Large intestine (tissue), 3 donors: ENCODE measurements at regions not wholly inside any gene's neighbourhood (a gene's known extent, or its start where the extent isn't known, plus 50 kb on each side); places are given as distances from the start of the nearest gene placed in this dataset.

ENCODE experiments used
- DNase-seq, 2 donors: peaks; one replicate each; pipeline versions ENCODE4 v3.0.0 to v3.0.0-alpha.2; 2013
- H3K27ac ChIP-seq: one replicate; pipeline ENCODE4 v1.5.1; 2013; ENCODE audit warnings: low read length
- H3K27me3 ChIP-seq: 2 replicates; pipeline ENCODE4 v1.6.1; 2013; ENCODE audit warnings: low read length; ENCODE audit not compliant: control insufficient read depth, insufficient read depth
- H3K36me3 ChIP-seq: 2 replicates; pipeline ENCODE4 v1.6.1; 2013; ENCODE audit warnings: low read length; ENCODE audit not compliant: control insufficient read depth, insufficient read depth
- H3K4me1 ChIP-seq: one replicate; pipeline ENCODE4 v1.6.1; 2013; ENCODE audit warnings: low read length; ENCODE audit not compliant: control insufficient read depth, insufficient read depth
- H3K4me3 ChIP-seq: one replicate; pipeline ENCODE4 v1.5.1; 2013; ENCODE audit warnings: low read length
- H3K9me3 ChIP-seq: one replicate; pipeline ENCODE4 v1.6.1; 2013; ENCODE audit warnings: mild to moderate bottlenecking, low read depth, low read length, moderate library complexity; ENCODE audit not compliant: control insufficient read depth
- WGBS: methylation state at CpG from one replicate; pipeline ENCODE4 v1.1.5; 2013; ENCODE audit warnings: low lambda C conversion rate; ENCODE audit not compliant: insufficient coverage; 5-methylcytosine and 5-hydroxymethylcytosine counted together

DNA sequence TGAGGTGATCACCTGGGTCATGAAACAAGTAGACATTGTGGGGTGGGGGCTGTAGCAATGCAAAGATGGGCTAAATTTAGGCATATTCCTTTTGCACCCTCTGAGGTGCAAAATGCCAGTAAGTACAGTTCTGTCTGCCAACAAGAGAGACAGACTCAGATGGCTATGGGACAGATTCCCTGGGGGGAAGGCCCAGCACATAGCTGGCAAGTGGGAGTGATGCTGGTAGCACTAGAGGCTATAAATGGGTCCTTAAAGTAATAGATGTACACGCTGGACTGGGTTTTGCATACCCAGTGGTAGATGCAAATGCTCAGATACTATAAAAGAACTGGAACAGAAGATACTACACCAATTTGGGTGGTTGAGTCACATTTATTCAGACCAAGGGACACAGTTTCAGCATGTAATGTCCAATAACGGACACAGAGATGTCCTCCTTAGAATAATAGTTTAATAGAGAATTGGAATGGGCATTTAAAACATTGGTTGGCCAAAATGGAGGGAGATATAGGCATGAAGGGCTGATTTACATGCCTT, 67.4 kb upstream of the RNU6-1 start:
- no peaks in the 10 kb centered on the region for H3K4me1 ChIP-seq
- H3K27me3 ChIP-seq, result no peaks in the 10 kb centered on the region
- peaks cover 6% of the 10 kb centered on the region for H3K9me3 ChIP-seq
- 67% methylated on average over 1 of the region's 2 CpGs for WGBS
- DNase-seq, result no peak
- no peak overlapping the region for H3K4me3 ChIP-seq
- no peak overlapping the region for H3K27ac ChIP-seq
- H3K36me3 ChIP-seq, result no peaks in the 10 kb centered on the region

DNA sequence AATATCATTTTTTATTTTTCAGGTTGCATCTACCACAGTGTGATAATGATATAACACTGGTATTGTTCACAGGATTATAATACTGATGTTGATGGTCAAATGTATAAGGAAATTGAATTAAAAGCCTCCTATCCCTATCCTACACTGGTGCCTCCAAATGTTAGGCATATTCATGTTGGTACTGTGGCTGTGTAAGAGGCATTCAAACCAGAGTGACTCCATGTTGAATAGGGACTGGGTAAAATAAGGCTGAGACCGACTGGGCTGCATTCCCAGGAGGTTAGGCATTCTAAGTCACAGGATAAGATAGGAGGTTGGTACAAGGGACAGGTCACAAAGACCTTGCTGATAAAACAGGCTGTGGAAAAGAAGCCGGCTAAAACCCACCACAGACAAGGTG, 68.9 kb upstream of the RNU6-1 start:
- no peaks in the 10 kb centered on the region for H3K36me3 ChIP-seq
- H3K27me3 ChIP-seq, result no peaks in the 10 kb centered on the region
- DNase-seq, result no peak
- no peaks in the 10 kb centered on the region for H3K4me1 ChIP-seq
- no peak overlapping the region for H3K27ac ChIP-seq
- H3K9me3 ChIP-seq, result peaks cover 6% of the 10 kb centered on the region
- no CpG with 5 or more reads among the region's 2 CpGs for WGBS
- no peak overlapping the region for H3K4me3 ChIP-seq

DNA sequence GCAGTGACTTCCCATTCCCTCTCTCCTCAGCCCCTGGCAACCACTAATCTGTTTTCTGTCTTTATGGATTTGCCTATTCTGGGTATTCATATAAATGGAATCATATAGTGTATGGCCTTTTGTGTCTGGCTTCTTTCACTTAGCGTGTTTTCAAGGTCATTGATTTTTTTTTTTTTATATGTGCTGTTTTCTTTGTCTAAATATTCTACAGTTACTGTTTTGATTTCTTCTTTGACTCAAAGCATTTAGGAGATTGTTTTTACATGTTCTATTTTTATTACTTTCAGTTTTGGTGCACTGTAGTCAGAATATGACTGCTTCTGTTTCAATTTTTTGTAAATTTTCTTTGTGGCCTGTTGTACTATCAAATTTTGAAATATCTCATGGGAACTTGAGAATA, 71.9 kb upstream of the RNU6-1 start:
- H3K27ac ChIP-seq, result no peak overlapping the region
- H3K9me3 ChIP-seq, result no peaks in the 10 kb centered on the region
- no peaks in the 10 kb centered on the region for H3K27me3 ChIP-seq
- no peak for DNase-seq
- peaks cover 23% of the 10 kb centered on the region for H3K4me1 ChIP-seq
- H3K36me3 ChIP-seq, result no peaks in the 10 kb centered on the region
- no peak overlapping the region for H3K4me3 ChIP-seq
- WGBS, result 0% methylated on average over 1 of the region's 1 CpG

DNA sequence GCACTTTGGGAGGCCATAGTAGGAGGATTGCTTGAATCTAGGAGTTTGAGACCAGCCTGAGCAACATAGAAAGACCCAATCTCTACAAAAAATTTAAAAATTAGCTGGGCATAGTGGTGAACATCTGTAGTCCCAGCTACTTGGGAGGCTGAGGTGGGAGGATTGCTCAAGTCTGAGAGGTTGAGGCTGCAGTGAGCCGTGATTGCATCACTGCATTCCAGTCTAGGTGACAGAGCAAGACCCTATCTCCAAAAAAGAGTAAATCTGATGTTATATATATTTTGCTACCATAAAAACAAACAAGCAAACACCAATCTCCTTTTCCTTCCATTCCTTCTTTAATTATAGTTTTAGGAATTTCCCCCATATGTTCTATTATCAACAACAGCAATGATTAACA, 74.2 kb upstream of the RNU6-1 start:
- Histone ChIP-seq H3K27me3 (no peaks in the 10 kb centered on the region), H3K27ac (peak overlapping the region; percentile 81), H3K36me3 (no peaks in the 10 kb centered on the region), H3K4me1 (peaks cover 32% of the 10 kb centered on the region), H3K9me3 (peaks cover 4% of the 10 kb centered on the region), H3K4me3 (no peak overlapping the region)
- no CpG with 5 or more reads among the region's 1 CpG for WGBS
- no peak for DNase-seq

DNA sequence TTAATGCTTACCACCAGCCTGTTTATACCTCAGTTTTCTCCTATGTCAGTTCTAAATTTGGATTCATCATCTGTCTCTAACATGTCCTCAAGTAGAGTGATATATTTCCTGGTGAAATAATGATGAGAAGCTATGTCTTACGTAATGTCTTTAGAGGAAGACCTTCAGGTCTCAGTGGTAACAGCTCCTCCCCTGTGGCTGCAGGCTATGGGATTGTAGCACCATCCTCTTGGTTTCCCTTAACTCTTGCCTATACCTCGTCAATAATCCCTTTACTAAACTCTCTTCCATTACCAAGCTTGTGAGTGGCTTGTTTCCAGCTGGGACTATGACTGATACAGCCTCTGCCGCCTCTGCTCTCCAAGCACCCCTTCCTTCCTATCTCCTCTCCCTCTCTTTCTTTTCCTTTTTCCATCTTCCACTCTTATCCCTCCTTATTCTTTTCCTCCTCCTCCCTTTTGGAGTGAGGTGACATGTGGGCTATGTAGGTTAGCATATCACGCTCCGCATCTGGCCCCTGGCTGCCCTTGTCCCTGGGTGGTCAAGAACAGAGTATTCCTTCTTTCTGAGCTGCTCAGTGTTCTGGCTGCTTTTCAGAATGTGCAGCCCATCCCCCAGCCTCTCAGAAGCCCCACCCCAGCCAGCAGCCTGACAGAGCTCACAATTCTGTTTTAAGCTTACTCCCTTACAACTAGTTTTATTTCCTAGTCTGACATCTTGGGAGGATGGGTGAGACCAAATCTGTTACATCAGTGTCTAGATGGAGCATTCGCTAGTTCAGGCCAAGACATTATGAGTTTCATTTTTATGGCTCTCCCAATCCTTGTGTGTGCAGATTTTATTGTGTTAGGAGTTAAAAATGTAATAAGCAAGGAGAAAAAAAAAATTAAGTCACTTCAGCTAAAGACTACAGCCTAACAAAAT, 75.0 kb upstream of the RNU6-1 start:
- peak in 1 of 2 donors; percentile 70 for DNase-seq
- Histone ChIP-seq H3K9me3 (peaks cover 4% of the 10 kb centered on the region), H3K4me3 (no peak overlapping the region), H3K27me3 (no peaks in the 10 kb centered on the region), H3K27ac (peak overlapping the region; percentile 81), H3K36me3 (no peaks in the 10 kb centered on the region), H3K4me1 (peaks cover 32% of the 10 kb centered on the region)
- WGBS, result no CpG with 5 or more reads among the region's 6 CpGs

DNA sequence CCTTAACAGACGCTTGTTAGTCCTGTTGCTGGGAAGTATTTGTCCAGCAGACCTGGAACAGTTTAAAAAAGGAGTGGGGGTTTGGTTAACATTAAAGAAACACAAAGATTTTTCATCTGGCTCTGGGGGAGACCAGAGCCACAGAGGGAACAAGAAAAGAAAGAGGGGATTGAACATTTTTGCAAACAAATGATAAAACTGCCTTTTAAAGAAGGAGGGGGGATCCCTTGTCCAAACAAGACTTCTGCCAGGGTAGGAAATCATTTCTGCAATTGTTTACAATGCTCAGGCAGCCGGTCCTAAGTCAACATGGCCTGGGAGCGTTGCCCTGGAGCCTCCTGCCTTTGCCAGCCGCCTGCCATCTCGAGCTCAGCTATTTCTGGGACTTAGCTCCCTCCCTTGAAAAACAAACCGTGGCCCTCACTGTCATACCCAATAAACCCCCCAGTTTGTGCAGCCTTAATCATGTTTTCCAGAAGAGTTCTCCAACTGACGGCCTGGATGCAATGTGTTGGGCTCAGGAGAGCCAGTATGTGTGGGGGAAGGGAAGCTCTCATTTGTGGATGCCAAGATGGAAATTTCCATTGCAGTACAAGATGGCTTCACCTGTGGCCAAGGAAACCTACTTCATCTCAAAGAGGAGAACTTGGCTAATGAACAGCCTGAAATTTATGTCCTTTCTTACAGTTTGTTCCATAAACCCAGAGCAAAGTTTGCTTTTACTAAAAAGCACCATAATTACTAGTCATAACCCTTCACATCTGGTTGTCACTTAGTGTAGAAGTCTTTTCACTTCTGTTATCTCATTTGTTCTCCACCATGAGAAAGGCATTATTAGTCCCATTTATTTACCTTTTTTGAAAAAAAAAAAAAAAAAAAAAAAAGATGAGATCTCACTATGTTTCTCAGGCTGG, 75.9 kb upstream of the RNU6-1 start:
- peaks cover 32% of the 10 kb centered on the region for H3K4me1 ChIP-seq
- WGBS, result no CpG with 5 or more reads among the region's 7 CpGs

DNA sequence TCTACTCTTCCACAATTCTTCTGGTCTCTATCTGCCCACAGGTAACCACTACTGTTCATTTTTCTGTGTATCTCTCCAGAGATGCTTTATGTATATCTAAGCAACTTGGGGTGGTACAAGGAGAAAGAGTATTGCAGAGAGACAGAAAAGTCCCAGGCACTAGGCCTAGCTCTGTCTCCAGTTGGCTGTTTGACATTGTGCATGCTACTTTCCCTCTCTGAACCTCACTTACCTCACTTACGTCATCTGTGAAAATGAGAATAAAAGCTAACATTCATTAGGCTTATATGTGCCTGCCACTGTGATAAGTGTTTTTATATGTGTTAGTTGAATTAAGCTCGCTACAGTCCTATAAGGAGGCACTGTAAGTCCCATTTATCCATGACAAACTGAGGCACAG, 76.7 kb upstream of the RNU6-1 start:
- Histone ChIP-seq H3K36me3 (no peaks in the 10 kb centered on the region), H3K4me1 (peaks cover 32% of the 10 kb centered on the region), H3K4me3 (no peak overlapping the region), H3K9me3 (peaks cover 4% of the 10 kb centered on the region), H3K27me3 (no peaks in the 10 kb centered on the region), H3K27ac (peak overlapping the region; percentile 81)
- WGBS, result 80% methylated on average over 1 of the region's 2 CpGs
- no peak for DNase-seq

More for the DNA sequence above, 75.9 kb upstream of the RNU6-1 start:
- H3K4me3 ChIP-seq, result no peak overlapping the region
- DNase-seq, result peak in 1 of 2 donors; percentile 81
- peaks cover 4% of the 10 kb centered on the region for H3K9me3 ChIP-seq
- H3K36me3 ChIP-seq, result no peaks in the 10 kb centered on the region
- H3K27ac ChIP-seq, result peak overlapping the region; percentile 81
- H3K27me3 ChIP-seq, result no peaks in the 10 kb centered on the region

DNA sequence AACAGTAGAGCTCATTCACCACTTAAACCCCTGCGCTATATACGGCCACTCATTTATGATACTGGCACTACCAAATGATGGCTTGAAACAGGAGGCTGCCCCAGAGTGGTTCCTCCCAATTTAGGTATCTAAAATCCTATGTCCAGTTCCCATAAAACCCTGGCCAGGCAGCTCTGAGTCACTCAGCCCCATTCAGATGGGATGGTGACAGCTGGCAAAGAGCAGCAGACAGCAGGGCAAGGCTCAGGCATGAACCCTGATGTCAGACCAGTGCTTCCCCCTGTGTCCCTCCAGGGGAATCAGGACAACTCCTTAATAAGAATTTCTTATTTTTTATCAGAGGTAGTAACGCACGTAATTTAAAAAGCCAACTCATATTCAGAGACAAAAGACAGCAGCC, 77.2 kb upstream of the RNU6-1 start:
- Histone ChIP-seq H3K4me1 (peaks cover 32% of the 10 kb centered on the region), H3K27ac (peak overlapping the region; percentile 4), H3K27me3 (no peaks in the 10 kb centered on the region), H3K9me3 (peaks cover 4% of the 10 kb centered on the region), H3K4me3 (no peak overlapping the region), H3K36me3 (no peaks in the 10 kb centered on the region)
- no CpG with 5 or more reads among the region's 4 CpGs for WGBS
- no peak for DNase-seq

DNA sequence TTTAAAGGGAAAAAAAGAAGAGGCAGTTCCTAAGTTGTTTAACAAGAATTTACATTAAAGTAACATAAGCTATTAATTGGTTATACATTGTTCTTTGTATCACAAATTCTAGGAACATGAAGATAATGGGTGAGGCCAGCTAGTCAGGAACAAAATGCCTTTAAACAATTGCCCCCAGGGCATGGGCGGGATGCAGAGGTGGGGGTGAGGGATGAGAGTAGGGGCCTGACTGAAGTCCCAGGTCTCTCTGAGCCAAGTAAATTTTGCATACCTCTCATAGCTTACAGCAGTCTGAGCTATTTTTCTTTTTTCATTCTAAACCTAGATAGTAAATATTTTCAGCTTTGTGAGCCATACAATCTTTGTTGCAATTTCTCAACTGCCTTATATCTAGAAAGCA, 77.8 kb upstream of the RNU6-1 start:
- H3K4me3 ChIP-seq, result no peak overlapping the region
- no peaks in the 10 kb centered on the region for H3K36me3 ChIP-seq
- DNase-seq, result no peak
- no peak overlapping the region for H3K27ac ChIP-seq
- H3K27me3 ChIP-seq, result no peaks in the 10 kb centered on the region
- peaks cover 4% of the 10 kb centered on the region for H3K9me3 ChIP-seq
- peaks cover 35% of the 10 kb centered on the region for H3K4me1 ChIP-seq
- no CpG with 5 or more reads among the region's 1 CpG for WGBS

DNA sequence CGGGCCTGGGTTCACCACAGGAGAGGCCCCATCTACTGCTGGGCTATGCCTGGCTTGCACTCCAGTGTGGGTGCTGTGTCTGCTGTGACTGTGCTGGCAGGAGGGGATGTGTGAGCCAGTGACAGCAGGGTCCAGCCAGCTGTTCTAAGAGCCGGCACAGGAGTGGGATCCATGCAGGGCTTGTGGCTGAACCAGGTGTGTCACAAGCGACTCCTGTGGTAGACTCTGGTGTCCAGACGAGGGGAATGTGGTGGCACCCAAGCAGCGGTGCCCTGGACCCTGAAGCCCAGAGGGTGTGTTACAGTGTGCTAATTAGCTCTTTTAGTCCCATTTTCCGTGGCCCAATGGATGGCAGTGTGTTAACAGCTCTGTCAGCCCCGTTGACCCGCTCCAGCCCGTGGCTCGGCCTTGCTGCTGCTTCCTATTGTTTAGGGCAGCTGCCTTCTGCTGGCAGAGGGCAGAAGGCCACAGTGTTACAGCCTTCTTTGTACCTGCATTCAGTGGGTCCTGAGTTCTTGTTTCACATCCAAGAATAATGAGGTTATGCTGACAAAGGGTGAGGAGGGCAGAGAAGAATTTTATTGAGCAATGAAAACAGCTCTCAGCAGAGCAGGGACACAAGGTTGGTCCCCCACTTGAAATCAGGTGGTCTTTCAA, 78.5 kb upstream of the RNU6-1 start:
- Histone ChIP-seq H3K4me3 (no peak overlapping the region), H3K27me3 (no peaks in the 10 kb centered on the region), H3K9me3 (peaks cover 4% of the 10 kb centered on the region), H3K36me3 (no peaks in the 10 kb centered on the region), H3K4me1 (peaks cover 35% of the 10 kb centered on the region), H3K27ac (no peak overlapping the region)
- DNase-seq, result no peak
- WGBS, result no CpG with 5 or more reads among the region's 10 CpGs
